Peyer's patch (tissue), 4 donors: ENCODE measurements at regions not wholly inside any gene's neighbourhood (a gene's known extent, or its start where the extent isn't known, plus 50 kb on each side); places are given as distances from the start of the nearest gene placed in this dataset.

Experiments used
- DNase-seq, 3 donors: peaks; one replicate each; pipeline ENCODE4 v3.0.0-alpha.2; 2017 to 2019
- H3K27ac ChIP-seq, 4 donors: fragments of 200-600 bp; sonication (generic); one replicate each; pipeline ENCODE4 v1.5.1; 2016 to 2019
- H3K27me3 ChIP-seq, 2 donors: fragments of 200-600 bp; sonication (generic); one replicate each; pipeline ENCODE4 v1.5.1; 2019
- H3K36me3 ChIP-seq, 3 donors: fragments of 200-600 bp; sonication (generic); one replicate each; pipeline ENCODE4 v1.5.1; 2016 to 2019
- H3K4me1 ChIP-seq, 4 donors: fragments of 200-600 bp; sonication (generic); one replicate each; pipeline ENCODE4 v1.5.1; 2016 to 2019
- H3K4me3 ChIP-seq, 4 donors: fragments of 200-600 bp; sonication (generic); 1 replicate in 3 of 4; 2 replicates in 1 of 4; pipeline ENCODE4 v1.5.1; 2016 to 2019; ENCODE audit warnings: mild to moderate bottlenecking in 1 of 4
- H3K9me3 ChIP-seq, 4 donors: fragments of 200-600 bp; sonication (generic); one replicate each; pipeline ENCODE4 v1.5.1; 2016 to 2019; ENCODE audit warnings: mild to moderate bottlenecking in 1 of 4
- POLR2A ChIP-seq, 2 donors: fragments of 450-650 bp; IDR thresholded peaks; one replicate each; pipeline ENCODE4 v1.5.1; 2017; ENCODE audit warnings: antibody characterized with exemption in 2 of 2, mild to moderate bottlenecking in 2 of 2, moderate library complexity in 2 of 2
- TF ChIP-seq, protein P1 (sequence below), 6 experiments: fragments of 450-650 bp in 4 of 6; fragments of 200-600 bp in 2 of 6; sonication (generic) in 1 of 6; IDR thresholded peaks; one replicate each; pipeline ENCODE4 v1.5.1; 2017 to 2019; ENCODE audit warnings: antibody characterized with exemption in 6 of 6, mild to moderate bottlenecking in 3 of 6, moderate library complexity in 1 of 6

DNA sequence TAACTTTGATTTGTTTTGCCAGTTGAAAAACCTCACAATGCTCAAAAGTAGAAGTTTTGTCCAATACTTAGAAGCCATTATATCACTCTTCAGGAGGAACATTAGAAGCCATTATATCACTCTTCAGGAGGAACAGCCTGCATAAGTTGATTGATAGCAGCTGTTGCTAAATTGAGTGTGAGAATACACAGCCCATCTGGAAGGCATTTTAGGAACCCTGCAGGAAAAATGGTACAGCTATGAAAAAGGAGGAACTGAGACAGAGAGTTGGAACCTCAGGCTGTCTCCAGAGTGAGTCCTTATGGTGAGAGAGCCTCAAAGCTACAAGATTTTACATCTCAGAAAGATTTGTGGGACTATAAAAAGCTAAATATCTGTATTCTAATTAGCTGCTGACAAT, 207.0 kb downstream of the MYRFL start:
- no peak overlapping the region for H3K27ac ChIP-seq
- no peaks in the 10 kb centered on the region for H3K27me3 ChIP-seq
- H3K4me3 ChIP-seq: no peak overlapping the region
- H3K9me3 ChIP-seq: no peaks in the 10 kb centered on the region
- no peak for DNase-seq
- H3K36me3 ChIP-seq: no peaks in the 10 kb centered on the region
- TF ChIP-seq POLR2A (IDR thresholded peaks at IDR 0.05): no peak
- TF ChIP-seq, protein P1, sequence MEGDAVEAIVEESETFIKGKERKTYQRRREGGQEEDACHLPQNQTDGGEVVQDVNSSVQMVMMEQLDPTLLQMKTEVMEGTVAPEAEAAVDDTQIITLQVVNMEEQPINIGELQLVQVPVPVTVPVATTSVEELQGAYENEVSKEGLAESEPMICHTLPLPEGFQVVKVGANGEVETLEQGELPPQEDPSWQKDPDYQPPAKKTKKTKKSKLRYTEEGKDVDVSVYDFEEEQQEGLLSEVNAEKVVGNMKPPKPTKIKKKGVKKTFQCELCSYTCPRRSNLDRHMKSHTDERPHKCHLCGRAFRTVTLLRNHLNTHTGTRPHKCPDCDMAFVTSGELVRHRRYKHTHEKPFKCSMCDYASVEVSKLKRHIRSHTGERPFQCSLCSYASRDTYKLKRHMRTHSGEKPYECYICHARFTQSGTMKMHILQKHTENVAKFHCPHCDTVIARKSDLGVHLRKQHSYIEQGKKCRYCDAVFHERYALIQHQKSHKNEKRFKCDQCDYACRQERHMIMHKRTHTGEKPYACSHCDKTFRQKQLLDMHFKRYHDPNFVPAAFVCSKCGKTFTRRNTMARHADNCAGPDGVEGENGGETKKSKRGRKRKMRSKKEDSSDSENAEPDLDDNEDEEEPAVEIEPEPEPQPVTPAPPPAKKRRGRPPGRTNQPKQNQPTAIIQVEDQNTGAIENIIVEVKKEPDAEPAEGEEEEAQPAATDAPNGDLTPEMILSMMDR (IDR thresholded peaks at IDR 0.05): no peak
- H3K4me1 ChIP-seq: no peaks in the 10 kb centered on the region

DNA sequence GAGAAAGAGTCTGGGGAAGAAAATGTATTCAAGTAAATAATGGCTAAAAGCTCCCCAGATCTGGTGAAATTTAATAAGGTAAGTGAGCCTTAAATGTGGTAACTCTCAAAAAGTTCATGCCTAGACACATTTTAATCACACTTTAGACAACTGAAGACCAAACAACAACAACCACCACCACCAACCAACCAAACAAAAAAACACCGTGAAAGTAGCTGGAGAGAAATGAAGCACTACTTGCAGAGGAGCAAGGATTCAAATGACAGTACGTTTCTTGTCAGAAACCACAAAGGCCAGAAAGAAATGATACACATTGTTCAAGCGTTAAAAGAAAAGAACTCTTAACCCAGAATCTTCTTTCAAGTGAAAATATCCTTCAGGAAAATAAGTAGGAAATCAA, 208.3 kb downstream of the MYRFL start:
- no peak for DNase-seq
- TF ChIP-seq, protein P1 (IDR thresholded peaks at IDR 0.05): no peak
- no peak for TF ChIP-seq POLR2A (IDR thresholded peaks at IDR 0.05)
- Histone ChIP-seq H3K4me1 (no peaks in the 10 kb centered on the region), H3K27ac (no peak overlapping the region), H3K27me3 (no peaks in the 10 kb centered on the region), H3K4me3 (no peak overlapping the region), H3K9me3 (no peaks in the 10 kb centered on the region), H3K36me3 (no peaks in the 10 kb centered on the region)

DNA sequence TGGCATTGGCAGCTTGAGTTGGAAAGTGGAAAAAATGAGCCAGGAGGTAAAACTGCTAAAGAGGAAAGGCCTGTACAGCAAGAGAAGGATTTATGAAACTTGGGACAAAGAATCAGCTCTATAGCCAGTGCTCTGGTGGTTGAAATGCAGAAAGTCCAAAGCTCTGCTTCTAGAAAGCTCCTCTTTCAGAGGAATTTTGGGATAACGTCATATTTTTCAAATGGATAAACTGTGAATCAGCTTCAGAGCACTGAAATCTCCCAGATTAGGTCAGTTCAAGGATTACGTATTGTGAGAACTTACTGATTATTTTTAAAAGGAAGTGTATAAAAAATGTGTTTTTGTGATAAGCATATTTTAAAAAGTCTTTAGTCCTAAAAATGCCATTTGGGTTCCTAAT, 203.1 kb upstream of the CNOT2 start:
- no peak overlapping the region for H3K27ac ChIP-seq
- no peaks in the 10 kb centered on the region for H3K27me3 ChIP-seq
- H3K4me3 ChIP-seq: no peak overlapping the region
- no peak for DNase-seq
- TF ChIP-seq, protein P1 (IDR thresholded peaks at IDR 0.05): no peak
- no peak for TF ChIP-seq POLR2A (IDR thresholded peaks at IDR 0.05)
- H3K9me3 ChIP-seq: no peaks in the 10 kb centered on the region
- peaks cover 0 to 13% (median 0%) of the 10 kb centered on the region in 4 donors for H3K4me1 ChIP-seq
- no peaks in the 10 kb centered on the region for H3K36me3 ChIP-seq

DNA sequence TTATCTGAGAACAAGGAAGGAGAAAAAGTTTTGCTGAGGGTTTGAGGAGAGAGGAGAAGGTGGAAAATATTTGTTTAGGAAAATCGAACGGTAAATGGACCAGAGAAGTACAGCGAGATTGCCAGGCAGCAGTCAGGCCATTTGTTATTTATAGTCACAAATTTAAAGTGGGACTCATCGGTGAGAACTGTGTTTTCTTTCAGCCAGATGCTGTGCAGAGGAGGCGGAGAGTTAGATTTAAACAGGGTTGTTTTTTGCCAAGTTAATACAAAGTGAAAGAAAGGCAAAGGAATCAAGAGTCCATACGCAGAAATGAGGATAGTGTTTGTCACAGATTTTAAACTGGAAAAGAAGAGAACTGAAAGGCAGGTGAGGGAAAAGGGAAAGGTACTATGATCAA, 200.6 kb upstream of the CNOT2 start:
- TF ChIP-seq, protein P1 (IDR thresholded peaks at IDR 0.05): no peak
- no peak for TF ChIP-seq POLR2A (IDR thresholded peaks at IDR 0.05)
- H3K36me3 ChIP-seq: no peaks in the 10 kb centered on the region
- H3K4me1 ChIP-seq: peaks cover 0 to 17% (median 0%) of the 10 kb centered on the region in 4 donors
- no peak overlapping the region for H3K4me3 ChIP-seq
- H3K9me3 ChIP-seq: no peaks in the 10 kb centered on the region
- no peak overlapping the region for H3K27ac ChIP-seq
- DNase-seq: no peak
- no peaks in the 10 kb centered on the region for H3K27me3 ChIP-seq

DNA sequence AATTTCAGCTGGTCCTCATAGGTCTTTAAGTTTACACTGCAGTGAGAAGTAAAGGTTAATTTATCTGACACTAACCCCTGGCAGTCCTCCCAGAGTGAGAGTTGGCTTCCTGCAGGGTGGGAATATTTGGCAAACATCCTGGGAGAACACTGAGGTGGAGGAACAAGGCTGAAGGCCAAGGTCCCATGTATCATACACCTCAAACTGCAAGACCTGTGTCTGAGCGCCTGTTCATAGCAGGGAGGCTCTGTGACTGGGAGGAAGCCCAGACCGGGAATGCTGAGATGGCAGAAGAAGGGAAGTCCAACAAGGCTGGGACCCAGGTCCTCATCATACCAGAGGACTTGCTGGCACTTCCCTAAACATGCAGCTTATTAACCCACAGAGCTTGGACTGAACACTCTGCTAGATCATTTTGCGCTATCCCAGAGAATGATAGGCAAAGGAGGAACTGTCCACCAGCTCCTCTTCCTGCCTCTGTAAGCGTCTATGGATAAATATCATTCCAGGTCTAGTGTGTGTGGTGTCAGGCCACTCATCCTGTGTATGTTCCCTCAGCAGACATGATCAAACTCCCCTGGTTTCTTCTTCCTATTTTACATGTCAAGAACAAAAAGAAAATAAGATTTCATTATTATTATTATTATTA, 199.6 kb upstream of the CNOT2 start:
- Histone ChIP-seq H3K9me3 (no peaks in the 10 kb centered on the region), H3K27me3 (no peaks in the 10 kb centered on the region), H3K36me3 (no peaks in the 10 kb centered on the region), H3K27ac (no peak overlapping the region), H3K4me1 (peaks cover 0 to 21% (median 0%) of the 10 kb centered on the region in 4 donors), H3K4me3 (no peak overlapping the region)
- TF ChIP-seq, protein P1 (IDR thresholded peaks at IDR 0.05): no peak
- no peak for TF ChIP-seq POLR2A (IDR thresholded peaks at IDR 0.05)
- peak in 1 of 3 donors; percentile 53 for DNase-seq

DNA sequence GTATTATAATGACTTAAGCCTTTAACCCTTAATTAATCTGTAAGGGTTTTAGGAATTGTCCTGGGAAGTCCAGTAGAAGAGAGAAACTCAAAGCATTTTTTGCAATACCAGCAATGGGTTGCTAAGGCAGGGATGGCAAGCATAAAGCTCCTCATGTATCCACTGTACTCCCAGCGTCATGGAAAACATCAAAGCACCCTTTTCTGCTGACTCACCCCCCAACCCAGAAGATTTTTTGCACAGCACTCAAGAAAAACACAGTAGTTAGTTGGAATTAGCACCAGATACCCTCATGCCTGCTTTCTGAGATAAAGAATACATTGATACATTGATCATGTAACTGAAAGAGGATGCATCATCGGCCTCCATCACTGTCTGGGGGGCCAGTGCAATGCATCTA, 199.1 kb upstream of the CNOT2 start:
- Histone ChIP-seq H3K4me1 (peaks cover 0 to 27% (median 0%) of the 10 kb centered on the region in 4 donors), H3K27me3 (no peaks in the 10 kb centered on the region), H3K9me3 (no peaks in the 10 kb centered on the region), H3K4me3 (no peak overlapping the region), H3K36me3 (no peaks in the 10 kb centered on the region), H3K27ac (no peak overlapping the region)
- DNase-seq: no peak
- no peak for TF ChIP-seq POLR2A (IDR thresholded peaks at IDR 0.05)
- TF ChIP-seq, protein P1 (IDR thresholded peaks at IDR 0.05): no peak
